ENCODE measurements at regions not wholly inside any gene's neighbourhood (a gene's known extent, or its start where the extent isn't known, plus 50 kb on each side); places are given as distances from the start of the nearest gene placed in this dataset.

GRCh38 chr19:30304540-30304939 is 67.6 kb upstream of the ZNF536 start:
- Mint-ChIP-seq H3K36me3 (no peaks in the 10 kb centered on the region), H3K4me3 (no peak overlapping the region), H3K9me3 (no peaks in the 10 kb centered on the region), H3K27me3 (no peaks in the 10 kb centered on the region), H3K4me1 (no peaks in the 10 kb centered on the region), H3K27ac (no peak overlapping the region)

GRCh38 chr19:30305346-30306060 is 66.7 kb upstream of the ZNF536 start:
- no peak overlapping the region for H3K4me3 Mint-ChIP-seq
- no peaks in the 10 kb centered on the region for H3K27me3 Mint-ChIP-seq
- no peaks in the 10 kb centered on the region for H3K9me3 Mint-ChIP-seq
- H3K36me3 Mint-ChIP-seq, result no peaks in the 10 kb centered on the region
- no peak overlapping the region for H3K27ac Mint-ChIP-seq
- H3K4me1 Mint-ChIP-seq, result no peaks in the 10 kb centered on the region

GRCh38 chr19:30307191-30307974 is 64.8 kb upstream of the ZNF536 start:
- no peaks in the 10 kb centered on the region for H3K4me1 Mint-ChIP-seq
- no peak overlapping the region for H3K27ac Mint-ChIP-seq
- no peaks in the 10 kb centered on the region for H3K9me3 Mint-ChIP-seq
- no peaks in the 10 kb centered on the region for H3K36me3 Mint-ChIP-seq
- H3K4me3 Mint-ChIP-seq, result no peak overlapping the region
- no peaks in the 10 kb centered on the region for H3K27me3 Mint-ChIP-seq

GRCh38 chr19:30309176-30309575 is 63.0 kb upstream of the ZNF536 start:
- Mint-ChIP-seq H3K4me3 (no peak overlapping the region), H3K36me3 (no peaks in the 10 kb centered on the region), H3K27me3 (no peaks in the 10 kb centered on the region), H3K27ac (no peak overlapping the region), H3K9me3 (no peaks in the 10 kb centered on the region), H3K4me1 (no peaks in the 10 kb centered on the region)

GRCh38 chr19:30309905-30310601 is 62.1 kb upstream of the ZNF536 start:
- Mint-ChIP-seq H3K27ac (no peak overlapping the region), H3K9me3 (peaks cover 3% of the 10 kb centered on the region), H3K4me1 (no peaks in the 10 kb centered on the region), H3K27me3 (no peaks in the 10 kb centered on the region), H3K4me3 (no peak overlapping the region), H3K36me3 (peaks cover 1% of the 10 kb centered on the region)

- H3K27ac Mint-ChIP-seq, result no peak overlapping the region
- H3K9me3 Mint-ChIP-seq, result peaks cover 5% of the 10 kb centered on the region
- H3K36me3 Mint-ChIP-seq, result peaks cover 2% of the 10 kb centered on the region
- H3K27me3 Mint-ChIP-seq, result no peaks in the 10 kb centered on the region
- no peak overlapping the region for H3K4me3 Mint-ChIP-seq
- H3K4me1 Mint-ChIP-seq, result no peaks in the 10 kb centered on the region
Observed at GRCh38 chr19:30310602-30311263, 61.5 kb upstream of the ZNF536 start.

GRCh38 chr19:30311911-30312310 is 60.3 kb upstream of the ZNF536 start:
- H3K9me3 Mint-ChIP-seq, result peaks cover 5% of the 10 kb centered on the region
- H3K27ac Mint-ChIP-seq, result no peak overlapping the region
- no peak overlapping the region for H3K4me3 Mint-ChIP-seq
- H3K4me1 Mint-ChIP-seq, result no peaks in the 10 kb centered on the region
- no peaks in the 10 kb centered on the region for H3K27me3 Mint-ChIP-seq
- H3K36me3 Mint-ChIP-seq, result peaks cover 2% of the 10 kb centered on the region

GRCh38 chr19:30312582-30313352 is 59.4 kb upstream of the ZNF536 start:
- H3K27me3 Mint-ChIP-seq, result no peaks in the 10 kb centered on the region
- H3K9me3 Mint-ChIP-seq, result peaks cover 5% of the 10 kb centered on the region
- no peaks in the 10 kb centered on the region for H3K4me1 Mint-ChIP-seq
- H3K4me3 Mint-ChIP-seq, result no peak overlapping the region
- peaks cover 2% of the 10 kb centered on the region for H3K36me3 Mint-ChIP-seq
- H3K27ac Mint-ChIP-seq, result no peak overlapping the region

GRCh38 chr19:30313353-30313750 is 58.8 kb upstream of the ZNF536 start:
- Mint-ChIP-seq H3K36me3 (peaks cover 2% of the 10 kb centered on the region), H3K9me3 (peaks cover 5% of the 10 kb centered on the region), H3K4me3 (no peak overlapping the region), H3K27ac (no peak overlapping the region), H3K27me3 (no peaks in the 10 kb centered on the region), H3K4me1 (no peaks in the 10 kb centered on the region)

- Mint-ChIP-seq H3K27me3 (peaks cover 1% of the 10 kb centered on the region), H3K4me3 (no peak overlapping the region), H3K4me1 (no peaks in the 10 kb centered on the region), H3K36me3 (peaks cover 2% of the 10 kb centered on the region), H3K27ac (no peak overlapping the region), H3K9me3 (peaks cover 5% of the 10 kb centered on the region)
Observed at GRCh38 chr19:30314056-30314804, 58.0 kb upstream of the ZNF536 start.

- Mint-ChIP-seq H3K4me3 (no peak overlapping the region), H3K36me3 (peaks cover 2% of the 10 kb centered on the region), H3K27ac (no peak overlapping the region)
Observed at GRCh38 chr19:30314805-30315155, 57.4 kb upstream of the ZNF536 start.

GRCh38 chr19:30315159-30315558 is 57.0 kb upstream of the ZNF536 start:
- H3K9me3 Mint-ChIP-seq, result peaks cover 5% of the 10 kb centered on the region
- peaks cover 2% of the 10 kb centered on the region for H3K36me3 Mint-ChIP-seq
- no peak overlapping the region for H3K4me3 Mint-ChIP-seq
- no peak overlapping the region for H3K27ac Mint-ChIP-seq
- H3K27me3 Mint-ChIP-seq, result peaks cover 1% of the 10 kb centered on the region
- H3K4me1 Mint-ChIP-seq, result no peaks in the 10 kb centered on the region

More at GRCh38 chr19:30314805-30315155, 57.4 kb upstream of the ZNF536 start:
- Mint-ChIP-seq H3K4me1 (no peaks in the 10 kb centered on the region), H3K27me3 (peaks cover 1% of the 10 kb centered on the region), H3K9me3 (peaks cover 5% of the 10 kb centered on the region)

GRCh38 chr19:30316000-30316491 is 56.1 kb upstream of the ZNF536 start:
- H3K4me3 Mint-ChIP-seq, result no peak overlapping the region
- H3K9me3 Mint-ChIP-seq, result peaks cover 5% of the 10 kb centered on the region
- no peaks in the 10 kb centered on the region for H3K4me1 Mint-ChIP-seq
- H3K27me3 Mint-ChIP-seq, result peaks cover 1% of the 10 kb centered on the region
- peaks cover 2% of the 10 kb centered on the region for H3K36me3 Mint-ChIP-seq
- no peak overlapping the region for H3K27ac Mint-ChIP-seq

GRCh38 chr19:30316560-30317106 is 55.6 kb upstream of the ZNF536 start:
- Mint-ChIP-seq H3K27me3 (peaks cover 1% of the 10 kb centered on the region), H3K9me3 (peaks cover 5% of the 10 kb centered on the region), H3K27ac (no peak overlapping the region), H3K4me1 (no peaks in the 10 kb centered on the region), H3K36me3 (peaks cover 2% of the 10 kb centered on the region), H3K4me3 (no peak overlapping the region)
